ENCODE measurements at regions not wholly inside any gene's neighbourhood (a gene's known extent, or its start where the extent isn't known, plus 50 kb on each side); places are given as distances from the start of the nearest gene placed in this dataset.

- Histone ChIP-seq H2AFZ (replicated peaks) (peak overlapping the region; percentile 89), H3K4me3 (no peak overlapping the region), H3K27ac (no peak overlapping the region), H3K9ac (no peak overlapping the region), H3K36me3 (no peaks in the 10 kb centered on the region), H3K79me2 (ENCODE audit: low read depth) (no peaks in the 10 kb centered on the region), H3K27me3 (no peaks in the 10 kb centered on the region), H3K4me1 (no peaks in the 10 kb centered on the region), H3K4me2 (peak overlapping the region; percentile 10), H4K20me1 (ENCODE audit: low read depth) (no peaks in the 10 kb centered on the region), H3K9me3 (ENCODE audit: low read depth) (no peaks in the 10 kb centered on the region), H3F3A (ENCODE audit: low read depth) (no peaks in the 10 kb centered on the region)
- no peaks in the 10 kb centered on the region for H3K27me3 Mint-ChIP-seq (ENCODE audit: insufficient read depth, low read depth)
- H3K36me3 Mint-ChIP-seq = no peaks in the 10 kb centered on the region
- peak; percentile 26 for DNase-seq (ENCODE audit: low spot score)
- H3K27ac Mint-ChIP-seq = no peak overlapping the region
- TF ChIP-seq EZH2phosphoT487 (IDR thresholded peaks at IDR 0.05) = no peak
- TF ChIP-seq, protein P1, sequence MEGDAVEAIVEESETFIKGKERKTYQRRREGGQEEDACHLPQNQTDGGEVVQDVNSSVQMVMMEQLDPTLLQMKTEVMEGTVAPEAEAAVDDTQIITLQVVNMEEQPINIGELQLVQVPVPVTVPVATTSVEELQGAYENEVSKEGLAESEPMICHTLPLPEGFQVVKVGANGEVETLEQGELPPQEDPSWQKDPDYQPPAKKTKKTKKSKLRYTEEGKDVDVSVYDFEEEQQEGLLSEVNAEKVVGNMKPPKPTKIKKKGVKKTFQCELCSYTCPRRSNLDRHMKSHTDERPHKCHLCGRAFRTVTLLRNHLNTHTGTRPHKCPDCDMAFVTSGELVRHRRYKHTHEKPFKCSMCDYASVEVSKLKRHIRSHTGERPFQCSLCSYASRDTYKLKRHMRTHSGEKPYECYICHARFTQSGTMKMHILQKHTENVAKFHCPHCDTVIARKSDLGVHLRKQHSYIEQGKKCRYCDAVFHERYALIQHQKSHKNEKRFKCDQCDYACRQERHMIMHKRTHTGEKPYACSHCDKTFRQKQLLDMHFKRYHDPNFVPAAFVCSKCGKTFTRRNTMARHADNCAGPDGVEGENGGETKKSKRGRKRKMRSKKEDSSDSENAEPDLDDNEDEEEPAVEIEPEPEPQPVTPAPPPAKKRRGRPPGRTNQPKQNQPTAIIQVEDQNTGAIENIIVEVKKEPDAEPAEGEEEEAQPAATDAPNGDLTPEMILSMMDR (IDR thresholded peaks at IDR 0.05) = peak; percentile 38
- no peak for TF ChIP-seq EZH2 (IDR thresholded peaks at IDR 0.05)
- peaks cover 9% of the 10 kb centered on the region for H3K4me1 Mint-ChIP-seq
- H3K4me3 Mint-ChIP-seq = no peak overlapping the region
- H3K9me3 Mint-ChIP-seq = no peaks in the 10 kb centered on the region
Observed at GRCh38 chr5:20972419-20972925, 984.5 kb upstream of the CDH18 start.

GRCh38 chr5:20959347-20959746, 971.3 kb upstream of the CDH18 start:
- Histone ChIP-seq H3K27ac (no peak overlapping the region), H3K4me3 (no peak overlapping the region), H3K36me3 (no peaks in the 10 kb centered on the region), H3K9me3 (ENCODE audit: low read depth) (no peaks in the 10 kb centered on the region), H3K4me1 (no peaks in the 10 kb centered on the region), H2AFZ (replicated peaks) (no peak overlapping the region), H3F3A (ENCODE audit: low read depth) (no peaks in the 10 kb centered on the region), H3K9ac (no peak overlapping the region), H3K4me2 (no peak overlapping the region), H4K20me1 (ENCODE audit: low read depth) (no peaks in the 10 kb centered on the region), H3K79me2 (ENCODE audit: low read depth) (no peaks in the 10 kb centered on the region), H3K27me3 (no peaks in the 10 kb centered on the region)
- Mint-ChIP-seq H3K27me3 (ENCODE audit: insufficient read depth, low read depth) (no peaks in the 10 kb centered on the region), H3K9me3 (peaks cover 3% of the 10 kb centered on the region), H3K4me1 (no peaks in the 10 kb centered on the region), H3K27ac (no peak overlapping the region), H3K4me3 (no peak overlapping the region), H3K36me3 (no peaks in the 10 kb centered on the region)
- TF ChIP-seq EZH2 (IDR thresholded peaks at IDR 0.05) = no peak
- TF ChIP-seq, protein P1 (IDR thresholded peaks at IDR 0.05) = no peak
- TF ChIP-seq EZH2phosphoT487 (IDR thresholded peaks at IDR 0.05) = no peak
- no peak for DNase-seq (ENCODE audit: low spot score)

GRCh38 chr5:20958641-20959040, 970.6 kb upstream of the CDH18 start:
- H3K27me3 ChIP-seq = no peaks in the 10 kb centered on the region
- no peak overlapping the region for H3K9ac ChIP-seq
- Mint-ChIP-seq H3K9me3 (peaks cover 4% of the 10 kb centered on the region), H3K36me3 (no peaks in the 10 kb centered on the region), H3K4me3 (no peak overlapping the region), H3K27ac (no peak overlapping the region), H3K4me1 (no peaks in the 10 kb centered on the region), H3K27me3 (ENCODE audit: insufficient read depth, low read depth) (no peaks in the 10 kb centered on the region)
- H3K4me2 ChIP-seq = no peak overlapping the region
- H3F3A ChIP-seq (ENCODE audit: low read depth) = no peaks in the 10 kb centered on the region
- H3K4me1 ChIP-seq = no peaks in the 10 kb centered on the region
- no peaks in the 10 kb centered on the region for H3K79me2 ChIP-seq (ENCODE audit: low read depth)
- H2AFZ ChIP-seq (replicated peaks) = peak overlapping the region; percentile 66
- H3K36me3 ChIP-seq = no peaks in the 10 kb centered on the region
- no peaks in the 10 kb centered on the region for H3K9me3 ChIP-seq (ENCODE audit: low read depth)
- TF ChIP-seq EZH2phosphoT487 (IDR thresholded peaks at IDR 0.05) (no peak), EZH2 (IDR thresholded peaks at IDR 0.05) (no peak)
- TF ChIP-seq, protein P1 (IDR thresholded peaks at IDR 0.05) = no peak
- H3K4me3 ChIP-seq = no peak overlapping the region
- H4K20me1 ChIP-seq (ENCODE audit: low read depth) = no peaks in the 10 kb centered on the region
- H3K27ac ChIP-seq = no peak overlapping the region
- no peak for DNase-seq (ENCODE audit: low spot score)

All from neural progenitor cell (in vitro differentiated cells).